ENCODE measurements at regions not wholly inside any gene's neighbourhood (a gene's known extent, or its start where the extent isn't known, plus 50 kb on each side); places are given as distances from the start of the nearest gene placed in this dataset.

DNA sequence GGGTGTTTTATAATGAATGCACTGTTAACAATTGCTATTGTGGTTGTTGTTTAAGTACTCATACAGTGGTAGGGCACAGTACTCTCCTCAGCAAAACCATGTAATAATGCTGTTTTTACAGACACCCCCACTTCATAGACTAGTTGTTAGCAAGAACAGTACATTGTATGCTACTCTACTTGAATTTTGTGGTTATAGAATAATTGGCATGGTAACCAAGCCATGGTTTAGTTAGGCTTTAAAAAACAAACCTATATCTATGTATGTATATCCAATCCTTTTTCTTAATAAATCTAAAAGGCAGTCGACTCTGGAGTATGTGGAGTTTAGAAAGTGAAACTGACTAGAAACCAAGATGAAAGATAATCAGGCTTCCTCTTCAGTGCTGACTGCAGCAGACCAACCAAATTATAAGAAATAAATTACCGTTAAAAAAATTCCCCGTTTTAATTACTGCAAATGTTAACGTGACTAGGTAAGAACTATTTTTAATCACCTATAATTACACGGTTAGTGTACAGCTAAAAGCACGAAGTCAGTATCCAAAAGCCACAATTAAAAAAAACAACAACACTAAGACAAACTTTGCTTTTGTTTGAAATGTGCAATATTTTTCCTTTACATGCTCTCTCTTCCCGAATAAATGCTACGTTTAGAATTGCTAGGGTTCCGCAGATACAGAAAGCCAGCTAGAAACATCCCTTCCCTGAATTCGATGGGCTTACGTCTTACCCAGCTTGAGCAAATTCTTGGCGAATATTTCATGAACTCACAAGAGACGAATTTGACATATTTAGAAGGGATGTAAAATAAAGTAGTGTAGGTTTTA, 113.3 kb upstream of the SERTAD2 start:
- DNase-seq (ENCODE audit: low spot score) = no peak
- intact Hi-C loops (cut with DNase I) = loop anchor here (1.0 to 10.0 kb wide), 2 partner anchors 16 to 242 kb away; partner anchors contain the start of gene AFTPH

DNA sequence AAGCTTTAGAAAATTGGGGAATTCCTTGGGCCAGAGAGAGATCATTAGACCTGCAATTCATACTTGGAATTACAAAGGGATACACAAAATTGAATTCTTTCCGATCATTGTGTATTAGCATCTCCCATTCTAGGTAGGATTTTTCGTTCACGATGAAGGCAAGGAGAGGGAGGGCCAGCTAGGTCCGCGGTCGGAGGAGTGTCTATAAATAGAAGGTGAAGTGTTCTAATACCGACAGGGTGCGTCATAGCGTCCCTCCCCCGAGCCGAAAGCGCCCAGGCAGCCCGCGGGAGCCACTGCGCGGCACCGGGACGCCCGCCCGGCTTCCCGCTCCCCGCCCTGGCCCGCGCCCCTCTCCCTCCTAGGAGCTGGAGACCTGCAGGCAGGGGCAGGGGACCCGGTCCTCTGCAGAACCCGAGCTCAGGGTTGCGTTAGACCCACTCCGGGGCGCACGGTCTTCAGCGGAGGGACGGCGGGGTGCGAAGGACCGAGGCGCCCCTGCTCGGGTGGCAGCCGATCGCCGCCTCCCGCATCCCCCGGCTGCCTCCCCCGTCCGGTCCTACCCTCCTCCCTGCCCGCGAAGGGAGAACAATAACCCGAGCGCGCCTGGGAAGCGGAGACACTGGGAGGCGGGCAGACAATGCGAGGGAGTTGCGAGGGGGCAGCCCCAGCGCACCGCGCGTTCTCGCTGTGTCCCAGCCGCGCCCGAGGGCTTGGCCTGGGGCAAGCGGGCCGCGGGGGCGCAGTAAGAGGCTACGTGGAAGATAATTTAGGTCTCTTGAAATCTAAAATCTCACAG, 114.2 kb upstream of the SERTAD2 start:
- intact Hi-C loops (cut with DNase I) = loop anchor here (1.0 to 10.0 kb wide), 4 partner anchors 17 to 243 kb away; partner anchors contain the start of genes AFTPH and SERTAD2
- peak; percentile 94 for DNase-seq (ENCODE audit: low spot score)

DNA sequence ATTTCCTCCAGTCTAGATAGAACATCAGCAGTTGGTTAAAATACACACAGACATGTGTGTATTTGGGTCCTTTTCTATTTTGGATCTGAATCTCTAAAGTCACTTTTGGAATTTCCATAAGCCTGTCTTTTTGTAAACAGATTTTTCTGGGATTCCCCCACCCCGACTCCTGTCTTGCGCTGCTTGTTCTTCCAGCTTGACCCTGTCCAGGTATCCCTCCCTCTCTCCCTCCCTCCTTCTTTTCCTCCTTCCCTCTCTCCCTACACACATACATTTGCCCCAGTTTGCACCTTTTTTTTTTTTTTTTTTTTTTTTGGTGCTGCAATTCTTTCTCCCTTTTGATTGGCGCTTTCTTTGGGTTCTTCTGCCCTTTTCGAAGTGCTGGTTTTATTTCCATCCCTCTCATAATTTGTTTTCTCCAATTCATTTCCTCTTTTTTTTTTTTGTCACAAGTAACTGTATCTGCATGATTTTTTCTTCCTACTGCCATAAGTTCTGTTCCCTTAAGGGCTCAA, 114.8 kb upstream of the SERTAD2 start:
- no peak for DNase-seq (ENCODE audit: low spot score)
- intact Hi-C loops (cut with DNase I) = loop anchor here (1.0 to 10.0 kb wide), 3 partner anchors 96 to 244 kb away; partner anchors contain the start of genes AFTPH and SERTAD2

DNA sequence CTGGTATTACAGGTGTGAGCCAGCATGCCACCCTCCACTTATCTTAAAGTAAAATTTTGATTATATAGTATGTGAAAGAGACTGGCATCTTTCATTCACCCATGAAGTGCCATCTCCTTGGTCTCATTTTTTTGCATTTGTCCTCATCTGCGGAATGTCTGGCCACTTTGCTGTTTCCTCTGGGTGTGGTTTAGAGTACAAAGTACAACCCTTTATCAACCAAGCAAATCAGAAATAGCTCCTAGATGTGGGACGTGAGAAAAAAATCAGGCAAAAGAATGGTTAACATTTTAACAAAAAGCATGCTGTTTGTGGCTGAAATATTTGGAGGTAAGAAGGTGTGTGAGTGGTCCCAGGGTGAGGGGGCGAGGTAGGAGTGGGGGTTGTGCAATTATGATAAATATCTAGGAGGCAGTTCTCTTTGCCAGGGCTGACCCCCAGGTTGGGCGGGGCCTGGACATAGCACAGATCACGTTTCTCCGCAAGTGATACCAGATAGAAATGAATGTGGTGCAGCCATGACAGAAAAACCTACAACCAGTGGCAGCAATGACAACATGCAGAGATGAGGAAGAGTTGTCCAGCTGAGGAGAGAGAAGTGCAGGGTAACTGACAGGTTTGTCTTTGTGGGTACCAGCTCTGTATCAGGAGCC, 115.8 kb upstream of the SERTAD2 start:
- intact Hi-C loops (cut with DNase I) = loop anchor here (2.0 to 10.0 kb wide), 3 partner anchors 58 to 245 kb away; partner anchors contain the start of genes AFTPH and SERTAD2
- DNase-seq (ENCODE audit: low spot score) = no peak

DNA sequence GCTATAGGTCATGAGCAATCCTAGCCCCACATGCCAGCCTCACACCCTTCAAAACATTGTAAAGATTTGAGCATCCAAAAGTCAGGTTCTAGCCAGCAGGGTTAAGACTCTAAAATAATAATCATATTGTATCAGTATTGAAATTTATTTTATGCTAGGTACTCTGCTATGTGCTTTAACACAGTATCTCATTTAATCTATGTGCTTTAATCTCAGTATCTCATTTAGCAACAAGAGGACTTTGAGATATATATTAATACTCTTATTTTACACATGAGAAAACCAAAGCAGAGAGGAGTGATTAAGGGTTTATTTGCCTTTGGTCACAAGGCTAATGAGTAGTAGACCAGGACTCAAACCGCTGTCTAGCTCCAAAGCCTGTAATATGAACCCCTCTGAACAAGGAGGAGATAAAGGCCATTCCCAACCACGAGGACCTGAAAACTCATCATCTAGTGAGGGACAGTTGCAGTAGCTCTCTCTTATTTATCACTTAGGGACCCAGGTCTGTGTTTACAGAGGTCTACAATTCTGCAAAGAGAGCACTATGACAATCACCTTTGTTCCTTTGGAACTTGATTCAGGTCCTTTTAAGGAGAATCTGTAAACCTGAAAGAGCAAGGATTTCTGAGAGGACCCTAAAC, 116.5 kb upstream of the SERTAD2 start:
- no peak for DNase-seq (ENCODE audit: low spot score)
- intact Hi-C loops (cut with DNase I) = loop anchor here (5.0 kb wide), 1 partner anchor 57 kb away; no protein-coding TSS in a partner anchor

DNA sequence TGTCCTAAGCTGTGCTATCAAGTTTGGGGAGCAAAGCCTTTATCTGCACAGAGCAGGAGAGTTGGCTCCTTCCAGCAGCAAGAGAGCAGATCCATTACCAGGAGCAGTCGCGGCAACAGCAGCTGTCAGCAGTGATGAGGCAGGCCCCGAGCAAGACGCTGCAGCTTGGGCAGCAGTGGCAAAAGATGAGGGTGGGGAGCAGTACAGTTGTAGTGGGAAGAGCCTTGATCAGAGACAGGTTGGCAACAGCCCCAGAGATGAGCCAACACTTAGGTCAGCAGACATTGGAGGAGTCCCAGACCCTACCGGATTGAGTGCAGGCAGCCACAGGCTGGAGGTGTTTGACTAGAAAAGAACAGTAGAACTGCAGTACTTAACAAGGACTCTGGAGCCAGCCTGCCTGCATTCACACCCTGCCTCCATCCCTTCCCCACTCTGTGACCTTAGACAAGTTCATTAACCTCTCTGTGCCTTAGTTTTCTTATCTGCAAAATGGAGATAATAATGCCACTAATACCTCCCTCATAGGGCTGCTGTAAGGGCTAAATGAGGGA, 117.1 kb upstream of the SERTAD2 start:
- peak; percentile 81 for DNase-seq (ENCODE audit: low spot score)
- intact Hi-C loops (cut with DNase I) = loop anchor here (5.0 kb wide), 1 partner anchor 56 kb away; no protein-coding TSS in a partner anchor

DNA sequence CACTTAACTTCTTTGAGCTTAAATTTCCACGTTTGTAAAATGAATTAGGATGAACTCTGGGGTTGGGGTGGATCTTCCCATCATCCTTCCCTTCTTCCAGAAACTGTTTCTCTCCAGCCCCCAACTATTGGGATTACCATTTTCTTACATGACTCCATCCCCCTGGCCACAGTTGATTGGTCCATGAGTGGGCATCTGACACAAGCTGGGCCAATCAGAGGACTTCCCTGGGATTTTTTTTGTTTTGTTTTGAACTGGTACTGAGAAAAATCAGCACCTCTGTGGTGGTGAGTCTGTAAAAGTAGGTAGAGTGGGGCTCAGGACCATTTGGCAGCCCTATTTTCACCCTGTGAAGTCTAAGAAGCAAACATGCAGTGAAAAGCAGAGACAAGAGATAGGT, 118.0 kb upstream of the SERTAD2 start:
- DNase-seq (ENCODE audit: low spot score) = no peak
- intact Hi-C loops (cut with DNase I) = loop anchor here (5.0 kb wide), 1 partner anchor 56 kb away; no protein-coding TSS in a partner anchor

DNA sequence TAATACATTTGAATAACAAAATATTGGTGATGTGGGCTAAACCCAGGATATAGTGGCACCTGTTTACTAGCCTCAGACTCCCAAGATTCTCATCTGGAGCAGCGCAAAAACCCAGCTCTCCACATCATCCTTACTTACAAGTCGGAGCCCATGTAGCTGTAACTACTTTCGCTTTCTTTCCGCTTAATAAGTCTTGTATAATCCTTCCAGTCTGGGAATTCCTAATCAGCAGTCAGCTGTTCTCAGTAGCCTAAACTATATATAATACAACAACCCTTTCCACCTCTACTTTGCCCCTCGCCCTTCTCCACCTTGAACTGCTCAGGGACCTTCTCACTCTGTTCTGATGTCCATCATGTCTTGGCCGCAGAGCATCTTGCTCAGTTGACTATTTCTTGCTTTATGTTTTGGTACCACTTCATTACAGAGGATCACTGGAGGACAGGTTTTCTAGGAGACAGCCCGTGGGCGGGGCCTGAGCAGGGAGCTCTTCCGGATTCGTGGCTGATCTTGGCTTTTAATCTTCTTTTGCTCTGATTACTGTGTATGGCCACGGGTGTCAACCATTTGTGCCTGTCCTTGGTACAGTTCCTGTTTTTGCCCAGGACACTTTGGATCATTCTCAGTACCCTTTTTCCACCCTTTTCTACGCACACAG, 119.9 kb upstream of the SERTAD2 start:
- intact Hi-C loops (cut with DNase I) = loop anchor here (5.0 kb wide), 1 partner anchor 54 kb away; no protein-coding TSS in a partner anchor
- no peak for DNase-seq (ENCODE audit: low spot score)

DNA sequence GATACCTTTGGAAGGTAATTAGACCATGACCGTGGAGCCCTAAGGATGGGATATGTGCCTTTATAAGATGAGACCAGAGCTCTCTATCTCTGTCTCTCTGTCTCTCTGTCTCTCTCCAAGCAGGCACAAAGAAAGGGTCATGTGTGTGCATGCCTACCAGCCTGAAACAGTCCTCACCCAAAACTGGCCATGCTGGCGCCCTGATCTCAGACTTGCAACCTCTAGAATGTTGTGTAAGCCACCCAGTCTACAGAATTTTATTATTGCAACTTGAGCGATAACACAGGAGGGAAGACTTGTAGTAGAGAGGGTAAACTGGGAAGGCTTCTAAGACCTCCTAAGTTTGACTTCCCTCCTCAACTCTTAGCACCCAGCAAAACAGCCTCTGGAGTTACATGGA, 124.1 kb upstream of the SERTAD2 start:
- intact Hi-C loops (cut with DNase I) = no loop called here

DNA sequence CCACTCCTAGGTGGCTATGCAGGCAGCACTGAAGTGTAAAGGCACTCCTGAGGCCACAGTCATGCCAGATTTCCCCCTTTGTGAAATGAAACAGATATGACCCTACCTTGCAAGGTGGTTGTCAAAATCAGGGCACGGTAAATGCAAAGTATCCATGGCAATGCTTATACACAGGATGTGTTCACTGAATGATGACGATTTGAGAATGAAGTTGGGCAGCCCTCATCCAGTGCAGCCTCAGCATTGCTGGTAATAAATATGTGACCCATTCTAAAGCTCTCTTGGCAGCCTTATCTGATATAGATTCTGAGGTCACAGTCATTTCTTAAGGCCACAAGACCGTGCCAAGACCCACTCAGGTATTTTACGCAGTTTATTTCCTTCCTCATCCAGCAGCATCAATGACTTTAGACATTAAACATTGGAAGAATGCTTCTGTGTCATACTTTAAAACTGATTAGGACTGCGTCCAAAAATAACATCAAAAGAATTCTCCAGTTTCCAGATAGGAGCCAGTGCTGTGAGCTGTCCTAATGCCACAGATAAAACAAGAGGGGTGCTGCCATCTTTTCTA, 125.5 kb upstream of the SERTAD2 start:
- intact Hi-C loops (cut with DNase I) = no loop called here
- DNase-seq (ENCODE audit: low spot score) = no peak

More for the DNA sequence above, 124.1 kb upstream of the SERTAD2 start:
- DNase-seq (ENCODE audit: low spot score) = no peak

DNA sequence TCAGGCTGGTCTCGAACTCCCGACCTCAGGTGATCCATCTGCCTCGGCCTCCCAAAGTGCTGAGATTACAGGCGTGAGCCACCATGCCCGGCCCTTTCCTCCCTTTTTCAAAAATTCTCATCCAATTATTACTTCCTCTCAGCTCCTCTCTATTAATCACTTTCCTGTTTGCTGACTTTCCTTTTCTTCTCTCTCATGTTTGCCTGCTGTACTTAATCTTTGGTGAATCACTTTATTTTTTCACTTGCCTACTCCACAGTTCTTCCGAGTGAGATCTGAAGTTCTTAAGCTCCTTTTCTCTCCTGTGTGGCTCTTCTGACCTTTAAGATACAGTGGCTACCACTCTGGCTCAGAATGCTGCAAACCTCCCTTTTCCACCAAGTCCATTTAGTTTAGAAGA, 126.3 kb upstream of the SERTAD2 start:
- intact Hi-C loops (cut with DNase I) = no loop called here

DNA sequence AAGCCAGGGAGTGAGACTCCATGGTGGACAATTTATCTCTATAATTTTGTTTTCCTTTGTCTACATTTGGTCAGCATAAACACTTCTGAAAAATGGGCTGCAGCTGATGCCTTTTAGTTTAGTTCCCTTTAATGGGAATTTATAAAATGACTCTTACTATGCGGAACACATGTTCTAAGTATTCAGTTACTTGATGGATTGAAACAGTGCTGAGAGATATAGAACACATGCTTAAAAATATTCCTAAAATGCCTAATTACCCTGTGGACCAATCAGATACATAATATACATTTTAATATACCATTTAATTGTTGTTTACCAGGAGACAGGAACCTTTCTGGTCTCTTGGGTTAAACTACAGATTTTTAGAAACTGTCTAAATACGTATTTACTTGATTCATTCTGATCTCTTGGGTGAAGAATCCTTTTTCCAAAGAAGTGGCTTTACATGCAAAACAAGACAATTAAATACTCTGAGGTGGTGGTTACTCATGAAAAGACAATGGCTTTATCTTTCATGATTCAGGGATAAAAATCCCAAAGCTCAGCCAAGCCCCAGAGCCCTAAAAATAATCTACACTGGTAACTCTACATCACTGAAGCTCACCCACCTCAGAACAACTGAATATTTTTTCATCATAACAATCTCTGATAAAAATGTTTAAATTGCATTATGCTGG, 128.1 kb upstream of the SERTAD2 start:
- intact Hi-C loops (cut with DNase I) = no loop called here
- no peak for DNase-seq (ENCODE audit: low spot score)

More for the DNA sequence above, 126.3 kb upstream of the SERTAD2 start:
- no peak for DNase-seq (ENCODE audit: low spot score)

DNA sequence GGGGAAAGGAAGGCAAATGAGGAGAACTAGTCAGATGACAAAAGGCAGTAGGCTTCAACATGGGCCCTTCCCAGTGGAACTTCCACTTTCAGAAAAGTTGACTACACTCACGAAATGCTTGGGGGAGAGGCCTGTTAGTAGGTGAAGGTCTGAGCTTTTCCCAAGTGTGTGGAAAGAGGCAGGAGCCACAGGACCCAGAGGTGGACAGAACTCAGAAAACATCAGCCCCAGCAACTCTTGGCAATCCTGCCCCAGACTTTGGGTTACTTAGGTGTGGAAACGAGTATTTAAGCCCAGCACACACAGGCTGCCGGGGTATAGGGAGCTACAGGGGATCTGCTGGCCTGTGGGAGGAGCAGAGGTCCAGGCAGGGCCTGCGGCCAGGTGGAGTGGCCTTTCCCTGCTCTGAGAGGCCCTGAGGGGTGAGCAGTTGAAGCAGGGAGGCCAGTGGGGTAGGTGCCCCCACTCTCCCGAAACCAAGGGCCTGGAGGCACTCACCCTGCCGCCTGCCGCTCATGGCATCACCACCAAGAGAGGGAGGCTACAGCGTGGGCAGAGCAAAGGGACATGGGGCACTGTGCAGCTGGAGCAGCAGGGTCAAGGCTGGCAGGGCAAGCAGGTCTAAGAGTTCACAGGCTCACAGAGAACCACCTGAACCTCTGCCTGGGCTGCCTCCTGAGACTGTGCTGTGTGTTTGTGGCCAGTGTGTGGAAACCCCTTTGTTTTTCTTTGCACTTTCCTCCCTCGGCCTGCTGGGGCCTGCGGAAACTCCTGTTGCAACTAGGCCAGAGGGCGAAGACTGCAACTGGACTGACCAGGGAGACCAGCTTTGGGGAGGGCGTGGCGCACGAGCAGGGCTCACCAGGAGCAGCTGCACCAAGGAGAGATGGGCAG, 130.7 kb upstream of the SERTAD2 start:
- no peak for DNase-seq (ENCODE audit: low spot score)
- intact Hi-C loops (cut with DNase I) = no loop called here

DNA sequence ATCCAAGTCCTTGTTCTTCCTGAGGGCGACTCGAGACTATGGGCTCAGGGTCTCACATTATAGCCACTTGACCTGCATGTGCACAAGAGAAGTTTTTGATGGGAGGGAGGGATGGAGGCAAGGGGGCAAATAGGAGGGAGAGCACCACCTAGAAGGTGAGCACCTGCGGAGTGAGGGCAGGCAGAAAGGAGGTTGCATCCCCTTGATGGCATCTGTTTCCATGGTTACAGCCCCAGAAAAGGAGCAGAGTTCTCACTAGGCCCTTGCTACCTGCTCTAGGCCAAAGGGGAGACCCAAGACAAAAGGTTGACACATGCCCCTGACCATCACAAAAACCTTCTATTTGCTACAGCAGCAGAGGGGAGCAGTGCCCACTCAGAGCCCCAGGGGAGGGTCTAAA, 131.5 kb upstream of the SERTAD2 start:
- DNase-seq (ENCODE audit: low spot score) = no peak
- intact Hi-C loops (cut with DNase I) = no loop called here

DNA sequence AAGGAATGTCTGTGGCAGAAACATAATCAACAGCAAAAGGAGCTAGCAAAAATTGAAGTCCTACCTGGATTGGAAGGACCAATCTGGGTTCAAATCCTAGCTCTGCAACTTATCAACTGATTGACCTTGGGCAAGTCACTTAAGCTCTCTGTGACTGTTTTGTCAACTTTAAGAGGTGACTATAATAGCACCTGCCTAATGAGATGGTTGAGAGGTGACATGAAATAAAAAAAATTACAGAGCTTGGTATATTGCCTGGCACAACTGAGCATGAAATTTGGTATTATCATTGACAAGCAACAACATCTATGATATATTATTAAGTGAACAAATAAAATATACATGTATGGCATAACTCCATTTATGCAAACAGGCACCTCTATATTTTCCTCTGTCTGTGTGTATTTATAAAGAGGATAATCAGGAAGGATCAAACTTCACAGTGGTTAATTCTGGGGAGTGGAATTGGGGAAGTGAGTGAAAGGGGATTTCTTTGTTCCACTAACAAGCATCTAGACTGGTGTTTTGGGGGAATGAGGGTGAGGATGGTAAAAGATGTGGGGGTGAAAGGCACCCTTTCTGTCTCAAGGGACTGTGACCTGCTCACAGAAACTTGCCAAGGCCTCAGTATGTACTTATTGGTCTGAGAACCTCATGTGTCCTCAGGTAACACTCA, 132.8 kb upstream of the SERTAD2 start:
- no peak for DNase-seq (ENCODE audit: low spot score)
- intact Hi-C loops (cut with DNase I) = no loop called here

DNA sequence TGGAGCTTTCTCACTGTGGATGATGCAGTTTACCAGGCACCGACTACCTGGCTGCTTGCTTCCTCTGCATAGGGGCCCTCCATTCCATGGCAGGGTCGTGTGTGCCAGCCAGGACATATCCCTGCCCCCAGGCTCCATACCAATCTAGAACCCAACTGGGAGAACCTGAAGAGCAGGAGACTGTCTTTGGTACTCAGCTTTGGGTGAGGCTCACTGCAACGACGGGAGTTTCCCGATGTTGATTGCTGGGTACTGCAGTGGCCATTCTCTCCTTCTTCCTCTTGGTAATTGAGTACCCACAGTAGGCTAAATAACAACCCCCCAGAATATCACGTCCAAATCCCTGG, 133.3 kb upstream of the SERTAD2 start:
- DNase-seq (ENCODE audit: low spot score) = no peak
- intact Hi-C loops (cut with DNase I) = no loop called here

Data from cardiac septum (tissue), 1 donor.